Skin epidermis (tissue), 12 donors: ENCODE measurements at regions not wholly inside any gene's neighbourhood (a gene's known extent, or its start where the extent isn't known, plus 50 kb on each side); places are given as distances from the start of the nearest gene placed in this dataset.
"Not testable (repeated sequence)": the region's sequence is repeated elsewhere in the genome, so short reads cannot be mapped to it uniquely, and the experiment has no call there.

Source experiments
- H3K27ac ChIP-seq, 21 experiments: fragments of 200-600 bp; sonication (generic) in 11 of 21; one replicate each; pipeline ENCODE4 v1.5.0; 2020; ENCODE audit warnings: mild to moderate bottlenecking in 3 of 21, inconsistent platforms in 2 of 21, moderate library complexity in 2 of 21
- H3K4me3 ChIP-seq, 7 experiments: fragments of 200-600 bp; sonication (generic) in 2 of 7; one replicate each; pipeline ENCODE4 v1.5.0; 2020; ENCODE audit warnings: inconsistent platforms in 2 of 7, mild to moderate bottlenecking in 2 of 7, moderate library complexity in 1 of 7

DNA sequence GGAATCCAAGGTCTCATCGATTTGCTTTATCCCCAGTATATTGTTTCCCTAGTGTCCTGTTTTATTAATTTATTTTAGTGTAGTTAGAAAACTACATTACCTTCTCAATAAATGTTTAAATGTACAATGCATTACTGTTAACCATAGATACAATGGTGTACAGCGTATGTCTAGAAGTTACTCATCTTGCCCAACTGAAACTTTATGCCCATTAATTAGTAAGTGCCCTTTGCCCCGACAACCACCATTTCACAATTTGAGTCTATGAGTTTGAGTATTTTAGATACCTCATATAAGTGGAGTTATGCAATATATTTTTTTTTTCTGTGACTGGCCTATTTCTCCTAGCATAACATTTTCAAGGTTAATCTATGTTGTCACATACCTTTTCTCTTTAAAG, 1343.0 kb upstream of the SLC39A10 start:
- no peak overlapping the region for H3K4me3 ChIP-seq
- no peak overlapping the region for H3K27ac ChIP-seq

- no peak overlapping the region for H3K27ac ChIP-seq
- H3K4me3 ChIP-seq = no peak overlapping the region
Observed at GRCh38 chr2:194304191-194304590, 1352.8 kb upstream of the SLC39A10 start.

GRCh38 chr2:194301946-194302345, 1355.1 kb upstream of the SLC39A10 start:
- H3K27ac ChIP-seq = no peak overlapping the region

GRCh38 chr2:194294156-194294555, 1362.9 kb upstream of the SLC39A10 start:
- Histone ChIP-seq H3K27ac (no peak overlapping the region), H3K4me3 (no peak overlapping the region)

More at GRCh38 chr2:194301946-194302345, 1355.1 kb upstream of the SLC39A10 start:
- no peak overlapping the region for H3K4me3 ChIP-seq

DNA sequence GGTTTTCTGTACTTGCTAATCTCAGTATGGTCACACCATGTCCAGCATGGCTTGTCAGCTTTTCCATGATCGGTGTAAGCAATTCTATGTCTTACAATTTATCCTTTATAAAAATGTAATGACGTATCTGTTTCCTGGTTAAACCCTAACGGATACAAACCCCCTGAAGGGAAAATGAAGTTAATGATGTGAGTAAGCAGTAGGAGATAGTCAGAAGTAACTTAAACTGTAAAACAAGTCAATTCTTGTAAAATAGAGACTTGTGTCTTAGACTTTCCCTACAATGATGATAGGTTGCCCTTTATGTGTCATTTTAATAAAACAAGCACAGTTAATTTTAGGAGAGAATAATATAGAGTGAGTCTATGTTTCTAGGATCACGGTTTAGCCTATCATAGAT, 1365.9 kb upstream of the SLC39A10 start:
- no peak overlapping the region for H3K4me3 ChIP-seq
- H3K27ac ChIP-seq = no peak overlapping the region

GRCh38 chr2:194289712-194290346, 1367.2 kb upstream of the SLC39A10 start:
- Histone ChIP-seq H3K27ac (no peak overlapping the region), H3K4me3 (no peak overlapping the region)

DNA sequence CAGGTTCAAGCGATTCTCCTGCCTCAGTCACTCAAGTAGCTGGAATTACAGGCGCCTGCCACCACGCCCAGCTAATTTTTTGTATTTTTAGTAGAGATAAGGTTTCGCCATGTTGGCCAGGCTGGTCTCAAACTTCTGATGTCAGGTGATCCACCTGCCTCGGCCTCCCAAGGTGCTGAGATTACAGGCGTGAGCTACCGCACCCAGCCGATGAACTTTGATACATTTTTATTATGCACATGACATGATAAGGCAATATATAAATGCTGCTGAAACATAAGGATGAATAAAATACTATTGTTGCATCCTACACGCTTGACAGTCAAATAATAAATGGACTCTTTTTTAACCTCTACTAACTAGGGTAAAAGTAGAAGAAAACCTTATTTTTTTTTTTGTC, 1380.4 kb upstream of the SLC39A10 start:
- not testable (repeated sequence) for H3K27ac ChIP-seq, H3K4me3 ChIP-seq

DNA sequence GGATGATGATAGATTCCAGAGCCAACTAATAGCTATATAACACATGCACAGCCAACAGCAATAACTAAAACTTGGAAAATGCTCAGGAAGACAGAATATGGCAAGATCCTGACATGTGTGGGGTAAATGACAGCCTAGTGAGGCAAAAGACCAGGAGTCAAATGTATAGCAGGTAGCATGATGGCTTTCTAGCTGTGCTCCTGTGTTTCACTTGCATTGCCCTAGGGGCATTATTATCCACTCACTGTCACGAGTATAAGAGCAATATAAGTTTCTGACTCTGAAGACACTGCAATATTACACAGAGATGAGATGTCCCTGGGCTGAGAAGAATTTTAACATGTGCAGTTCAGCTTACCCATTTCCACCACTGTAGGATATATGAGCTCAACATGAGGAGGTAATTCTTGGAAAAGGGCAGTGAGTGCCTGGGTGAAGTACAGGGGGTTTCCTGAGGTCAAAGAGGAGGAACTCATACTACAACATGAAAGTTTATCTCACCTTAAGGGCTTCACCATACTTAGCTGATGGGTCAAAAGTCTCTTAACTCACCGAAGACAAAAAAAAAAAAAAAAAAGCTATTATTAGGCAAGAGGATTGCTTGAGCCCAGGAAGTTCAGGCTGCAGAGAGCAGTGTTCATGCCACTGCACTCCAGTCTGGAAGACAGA, 1385.6 kb upstream of the SLC39A10 start:
- Histone ChIP-seq H3K4me3 (no peak overlapping the region), H3K27ac (no peak overlapping the region)

- Histone ChIP-seq H3K4me3 (no peak overlapping the region), H3K27ac (no peak overlapping the region)
Observed at GRCh38 chr2:194270648-194271047, 1386.4 kb upstream of the SLC39A10 start.

DNA sequence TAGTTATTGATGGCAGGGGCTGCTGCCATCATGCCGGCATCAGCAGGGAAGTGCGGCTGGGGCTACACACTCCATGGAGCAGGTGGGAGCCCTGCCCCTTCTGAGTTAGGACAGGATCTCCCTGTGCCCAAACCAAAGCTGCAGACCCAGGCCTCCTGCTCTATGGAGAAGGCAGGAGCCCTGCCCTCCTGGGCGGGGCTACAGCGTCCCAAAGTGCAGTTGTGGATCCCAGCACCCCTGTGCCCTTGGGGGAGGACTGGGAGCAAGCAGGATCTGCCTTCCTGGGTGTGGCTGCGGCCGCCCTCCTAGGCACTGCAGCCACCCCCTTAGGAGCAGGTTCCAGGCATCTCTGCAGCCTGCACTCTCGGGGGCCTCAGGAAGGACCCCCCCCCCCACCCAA, 1392.4 kb upstream of the SLC39A10 start:
- Histone ChIP-seq H3K27ac (no peak overlapping the region), H3K4me3 (no peak overlapping the region)

- Histone ChIP-seq H3K27ac (no peak overlapping the region), H3K4me3 (no peak overlapping the region)
Observed at GRCh38 chr2:194260185-194260584, 1396.8 kb upstream of the SLC39A10 start.

DNA sequence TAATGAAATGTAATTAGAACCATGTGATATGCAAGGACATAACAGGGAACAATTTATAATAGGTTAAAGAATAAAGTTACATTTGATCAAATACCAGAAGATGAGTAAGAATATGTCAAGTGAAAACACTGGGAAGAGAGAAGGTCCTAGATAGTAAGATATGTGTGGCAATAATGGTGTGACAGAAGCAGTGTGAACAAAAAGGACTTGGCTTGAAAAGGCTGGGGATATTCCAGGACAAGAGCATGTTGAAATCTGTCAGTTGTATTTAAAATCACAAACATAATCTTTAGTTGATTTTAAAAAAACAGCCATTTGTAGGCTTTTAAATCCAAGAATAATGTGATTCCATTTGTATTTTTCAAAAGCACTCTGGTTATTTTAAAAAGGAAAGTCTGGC, 1399.9 kb upstream of the SLC39A10 start:
- H3K4me3 ChIP-seq = no peak overlapping the region
- H3K27ac ChIP-seq = no peak overlapping the region

DNA sequence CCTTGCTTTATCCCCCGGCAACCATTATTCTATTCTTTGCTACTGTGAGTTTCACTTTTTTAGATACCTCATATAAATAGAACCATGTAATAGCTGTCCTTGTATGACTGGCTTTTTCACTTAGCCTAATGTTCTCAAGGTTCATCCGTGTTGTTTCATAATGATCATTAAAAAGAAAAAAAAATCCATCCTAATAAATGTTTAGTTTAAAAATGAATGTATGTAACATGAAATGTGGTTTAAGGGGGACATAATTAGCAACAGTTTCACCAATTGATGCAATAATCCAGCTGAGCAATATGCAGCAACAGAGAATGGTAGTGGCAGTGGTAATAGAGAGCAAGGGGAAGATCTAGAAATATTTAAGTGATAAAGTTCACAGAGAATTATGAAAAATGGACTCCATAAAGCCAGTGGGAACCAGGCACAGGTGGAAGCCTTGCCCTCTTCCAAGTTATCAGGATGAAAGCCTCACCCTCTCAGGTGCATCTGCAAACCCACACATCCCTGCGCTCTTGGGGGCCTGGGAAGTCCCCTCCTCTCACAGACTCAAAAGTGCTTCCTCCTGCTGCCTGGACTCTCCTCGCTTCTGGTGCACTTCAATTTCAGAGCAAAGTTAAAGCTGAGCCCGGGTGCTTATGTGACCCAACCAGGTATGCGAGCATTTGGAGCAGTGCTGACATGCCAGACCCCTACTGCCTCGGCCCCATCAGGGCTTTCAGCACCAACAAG, 1403.3 kb upstream of the SLC39A10 start:
- H3K27ac ChIP-seq = no peak overlapping the region
- no peak overlapping the region for H3K4me3 ChIP-seq

- Histone ChIP-seq H3K27ac (no peak overlapping the region), H3K4me3 (no peak overlapping the region)
Observed at GRCh38 chr2:194252127-194252526, 1404.9 kb upstream of the SLC39A10 start.

DNA sequence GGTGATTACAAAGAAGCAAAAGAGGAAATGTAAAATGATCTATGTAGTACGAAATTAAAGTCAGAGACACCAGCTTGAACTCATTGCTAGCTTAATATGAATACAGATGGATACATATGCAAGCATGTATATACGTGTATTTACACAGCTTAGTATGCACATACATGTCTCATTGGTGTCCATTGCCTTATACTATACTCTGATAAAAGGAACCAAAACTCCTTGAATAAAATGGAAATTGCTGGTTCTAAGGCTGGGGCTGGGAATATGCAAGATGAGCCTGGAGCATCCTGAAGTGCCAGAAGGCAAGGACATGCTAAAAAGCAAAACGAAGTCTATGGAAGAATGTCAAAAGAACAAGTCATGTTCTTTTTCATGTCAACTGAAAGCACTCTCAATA, 1424.4 kb upstream of the SLC39A10 start:
- Histone ChIP-seq H3K4me3 (no peak overlapping the region), H3K27ac (no peak overlapping the region)

DNA sequence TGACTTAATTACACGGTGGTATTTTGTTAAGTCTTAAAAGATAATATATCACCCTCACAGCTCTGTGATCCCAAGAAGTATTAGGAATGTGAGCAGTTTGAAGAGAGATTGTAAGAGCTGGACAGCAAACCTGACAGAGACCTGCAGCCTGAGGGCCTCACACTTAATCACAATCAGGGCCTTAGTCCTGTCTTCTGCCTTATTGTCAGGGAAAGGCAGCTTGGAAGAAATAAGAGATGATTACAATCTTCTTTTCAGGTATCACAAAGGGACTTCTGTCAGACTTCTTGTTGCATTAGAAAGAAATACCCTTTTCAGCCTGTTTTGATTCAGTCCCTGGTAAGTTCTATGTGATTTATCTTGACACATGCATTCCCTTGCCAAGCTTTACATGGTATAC, 1433.8 kb upstream of the SLC39A10 start:
- Histone ChIP-seq H3K27ac (no peak overlapping the region), H3K4me3 (no peak overlapping the region)

DNA sequence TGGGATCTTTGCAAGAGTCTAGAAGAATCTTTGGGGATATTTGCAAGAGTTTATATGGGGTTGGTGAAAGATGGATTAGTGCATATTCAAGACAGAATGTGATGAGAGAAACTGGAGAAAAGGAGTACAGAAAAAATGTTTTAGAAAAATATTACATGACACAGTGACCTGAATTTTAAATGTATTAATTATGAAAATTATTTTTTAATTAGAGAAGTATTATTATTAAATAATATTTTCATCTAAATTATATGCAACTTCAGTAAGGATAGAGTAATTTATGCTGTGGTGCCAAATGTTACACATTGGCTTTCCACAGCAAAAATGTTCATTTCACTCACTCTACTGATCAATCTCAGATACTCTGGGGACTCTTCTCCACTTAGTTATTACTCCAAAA, 1442.8 kb upstream of the SLC39A10 start:
- no peak overlapping the region for H3K27ac ChIP-seq
- no peak overlapping the region for H3K4me3 ChIP-seq

- H3K27ac ChIP-seq = no peak overlapping the region
- no peak overlapping the region for H3K4me3 ChIP-seq
Observed at GRCh38 chr2:194205568-194206227, 1451.3 kb upstream of the SLC39A10 start.

GRCh38 chr2:194203898-194204297, 1453.1 kb upstream of the SLC39A10 start:
- H3K4me3 ChIP-seq = no peak overlapping the region
- no peak overlapping the region for H3K27ac ChIP-seq

GRCh38 chr2:194182888-194183287, 1474.1 kb upstream of the SLC39A10 start:
- Histone ChIP-seq H3K27ac (no peak overlapping the region), H3K4me3 (no peak overlapping the region)

DNA sequence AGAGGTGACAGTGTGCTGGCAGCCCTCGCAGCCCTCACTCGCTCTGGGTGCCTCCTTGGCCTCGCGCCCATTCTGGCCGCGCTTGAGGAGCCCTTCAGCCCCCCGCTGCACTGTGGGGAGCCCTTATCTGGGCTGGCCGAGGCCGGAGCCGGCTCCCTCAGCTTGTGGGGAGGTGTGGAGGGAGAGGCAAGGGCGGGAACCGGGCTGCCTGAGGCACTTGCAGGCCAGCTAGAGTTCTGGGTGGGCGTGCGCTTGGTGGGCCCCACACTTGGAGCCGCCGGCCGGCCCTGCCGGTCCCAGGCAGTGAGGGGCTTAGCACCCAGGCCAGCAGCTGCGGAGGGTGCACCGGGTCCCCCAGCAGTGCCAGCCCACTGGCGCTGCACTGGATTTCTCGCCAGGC, 1480.9 kb upstream of the SLC39A10 start:
- H3K27ac ChIP-seq = no peak overlapping the region
- no peak overlapping the region for H3K4me3 ChIP-seq
